ENCODE measurements at regions not wholly inside any gene's neighbourhood (a gene's known extent, or its start where the extent isn't known, plus 50 kb on each side); places are given as distances from the start of the nearest gene placed in this dataset.

- TF ChIP-seq SIN3A (IDR thresholded peaks at IDR 0.05; ENCODE audit: borderline replicate concordance, insufficient read depth, low read length): no peak
- no peak for TF ChIP-seq FOXP2 (optimal IDR thresholded peaks at IDR 0.05; ENCODE audit: borderline replicate concordance, extremely low read depth, extremely low read length, insufficient read depth)
- TF ChIP-seq TAF1 (IDR thresholded peaks at IDR 0.05; ENCODE audit: borderline replicate concordance, insufficient read depth, low read length): no peak
- TF ChIP-seq POLR2AphosphoS5 (IDR thresholded peaks at IDR 0.05; ENCODE audit: low read depth, low read length): no peak
- TF ChIP-seq REST (IDR thresholded peaks at IDR 0.05; ENCODE audit: insufficient read depth in 1 of 2, low read depth in 2 of 2, low read length in 2 of 2): no peak
Observed at GRCh38 chr10:88131511-88132139, 268.2 kb downstream of the PTEN start.

- TF ChIP-seq FOXP2 (optimal IDR thresholded peaks at IDR 0.05; ENCODE audit: borderline replicate concordance, extremely low read depth, extremely low read length, insufficient read depth) (no peak), SIN3A (IDR thresholded peaks at IDR 0.05; ENCODE audit: borderline replicate concordance, insufficient read depth, low read length) (no peak), REST (IDR thresholded peaks at IDR 0.05; ENCODE audit: insufficient read depth in 1 of 2, low read depth in 2 of 2, low read length in 2 of 2) (no peak), POLR2AphosphoS5 (IDR thresholded peaks at IDR 0.05; ENCODE audit: low read depth, low read length) (no peak), TAF1 (IDR thresholded peaks at IDR 0.05; ENCODE audit: borderline replicate concordance, insufficient read depth, low read length) (no peak)
Observed at GRCh38 chr10:88136712-88137111, 273.3 kb downstream of the PTEN start.

GRCh38 chr10:88138319-88138848 lies 275.0 kb downstream of the PTEN start:
- TF ChIP-seq SIN3A (IDR thresholded peaks at IDR 0.05; ENCODE audit: borderline replicate concordance, insufficient read depth, low read length): no peak
- TF ChIP-seq REST (IDR thresholded peaks at IDR 0.05; ENCODE audit: insufficient read depth in 1 of 2, low read depth in 2 of 2, low read length in 2 of 2): no peak

GRCh38 chr10:88147000-88147798 lies 283.8 kb downstream of the PTEN start:
- no peak for TF ChIP-seq FOXP2 (optimal IDR thresholded peaks at IDR 0.05; ENCODE audit: borderline replicate concordance, extremely low read depth, extremely low read length, insufficient read depth)
- no peak for TF ChIP-seq REST (IDR thresholded peaks at IDR 0.05; ENCODE audit: insufficient read depth in 1 of 2, low read depth in 2 of 2, low read length in 2 of 2)
- no peak for TF ChIP-seq TAF1 (IDR thresholded peaks at IDR 0.05; ENCODE audit: borderline replicate concordance, insufficient read depth, low read length)
- TF ChIP-seq POLR2AphosphoS5 (IDR thresholded peaks at IDR 0.05; ENCODE audit: low read depth, low read length): no peak
- no peak for TF ChIP-seq SIN3A (IDR thresholded peaks at IDR 0.05; ENCODE audit: borderline replicate concordance, insufficient read depth, low read length)

Data from PFSK-1 (cell line).